ENCODE measurements at regions not wholly inside any gene's neighbourhood (a gene's known extent, or its start where the extent isn't known, plus 50 kb on each side); places are given as distances from the start of the nearest gene placed in this dataset.

- H3K36me3 ChIP-seq (ENCODE audit: control insufficient read depth, insufficient read depth, low read length), result no peaks in the 10 kb centered on the region
- ChIA-PET POLR2A (no interaction called here), CTCF (no interaction called here)
- TF ChIP-seq CTCF (IDR thresholded peaks at IDR 0.05; ENCODE audit: insufficient read depth, low read depth, low read length), result no peak
- no peak overlapping the region for H3K4me3 ChIP-seq (ENCODE audit: low read depth, low read length)
- DNase-seq (ENCODE audit: low read depth), result no peak
- no peaks in the 10 kb centered on the region for H3K27me3 ChIP-seq (ENCODE audit: control insufficient read depth, insufficient read depth, low read length)
These were observed 292.1 kb downstream of the ETAA1 start for GRCh38 chr2:67689186-67689585.

- no peak for TF ChIP-seq CTCF (IDR thresholded peaks at IDR 0.05; ENCODE audit: insufficient read depth, low read depth, low read length)
- Histone ChIP-seq H3K27me3 (ENCODE audit: control insufficient read depth, insufficient read depth, low read length) (no peaks in the 10 kb centered on the region), H3K4me3 (ENCODE audit: low read depth, low read length) (no peak overlapping the region), H3K36me3 (ENCODE audit: control insufficient read depth, insufficient read depth, low read length) (no peaks in the 10 kb centered on the region)
- DNase-seq (ENCODE audit: low read depth), result no peak
- ChIA-PET POLR2A (no interaction called here), CTCF (no interaction called here)
These were observed 292.5 kb downstream of the ETAA1 start for GRCh38 chr2:67689651-67690050.

GRCh38 chr2:67694445-67694844, 297.3 kb downstream of the ETAA1 start:
- Histone ChIP-seq H3K36me3 (ENCODE audit: control insufficient read depth, insufficient read depth, low read length) (no peaks in the 10 kb centered on the region), H3K27me3 (ENCODE audit: control insufficient read depth, insufficient read depth, low read length) (no peaks in the 10 kb centered on the region), H3K4me3 (ENCODE audit: low read depth, low read length) (no peak overlapping the region)
- ChIA-PET POLR2A (no interaction called here), CTCF (interaction anchor here (0.9 kb wide), 1 partner anchor 13 kb away, joined by 4 read pairs; no protein-coding TSS in a partner anchor)
- DNase-seq (ENCODE audit: low read depth), result no peak
- TF ChIP-seq CTCF (IDR thresholded peaks at IDR 0.05; ENCODE audit: insufficient read depth, low read depth, low read length), result no peak

- ChIA-PET CTCF (interaction anchor here (0.6 kb wide), 1 partner anchor 9 kb away, joined by 3 read pairs; no protein-coding TSS in a partner anchor), POLR2A (no interaction called here)
- no peak for DNase-seq (ENCODE audit: low read depth)
- no peak overlapping the region for H3K4me3 ChIP-seq (ENCODE audit: low read depth, low read length)
- no peaks in the 10 kb centered on the region for H3K27me3 ChIP-seq (ENCODE audit: control insufficient read depth, insufficient read depth, low read length)
- no peaks in the 10 kb centered on the region for H3K36me3 ChIP-seq (ENCODE audit: control insufficient read depth, insufficient read depth, low read length)
- TF ChIP-seq CTCF (IDR thresholded peaks at IDR 0.05; ENCODE audit: insufficient read depth, low read depth, low read length), result no peak
These were observed 303.9 kb downstream of the ETAA1 start for GRCh38 chr2:67701011-67701410.

GRCh38 chr2:67702284-67702683, 305.2 kb downstream of the ETAA1 start:
- H3K27me3 ChIP-seq (ENCODE audit: control insufficient read depth, insufficient read depth, low read length), result no peaks in the 10 kb centered on the region
- POLR2A ChIA-PET, result no interaction called here
- CTCF ChIA-PET, result interaction anchor here (1.1 to 1.2 kb wide), 2 partner anchors 128 to 138 kb away, joined by 3 read pairs; no protein-coding TSS in a partner anchor

More at GRCh38 chr2:67702284-67702683, 305.2 kb downstream of the ETAA1 start:
- no peak for TF ChIP-seq CTCF (IDR thresholded peaks at IDR 0.05; ENCODE audit: insufficient read depth, low read depth, low read length)
- Histone ChIP-seq H3K36me3 (ENCODE audit: control insufficient read depth, insufficient read depth, low read length) (no peaks in the 10 kb centered on the region), H3K4me3 (ENCODE audit: low read depth, low read length) (no peak overlapping the region)
- no peak for DNase-seq (ENCODE audit: low read depth)
